ENCODE measurements at regions not wholly inside any gene's neighbourhood (a gene's known extent, or its start where the extent isn't known, plus 50 kb on each side); places are given as distances from the start of the nearest gene placed in this dataset.

- Histone ChIP-seq H4K8ac (replicated peaks; ENCODE audit: insufficient read length, low read depth, low read length) (no peak overlapping the region), H3K27me3 (ENCODE audit: insufficient read depth, low read length) (no peaks in the 10 kb centered on the region), H2AFZ (ENCODE audit: low read length) (no peak overlapping the region), H3K4me2 (ENCODE audit: insufficient read depth, insufficient read length, low read length) (no peak overlapping the region), H3K18ac (ENCODE audit: insufficient read length, low read depth, low read length) (no peak overlapping the region), H3K9ac (ENCODE audit: extremely low read depth, insufficient read length, low read length) (no peak overlapping the region), H3K79me1 (ENCODE audit: insufficient read depth, low read depth, low read length, poor library complexity, severe bottlenecking) (no peaks in the 10 kb centered on the region), H3K14ac (ENCODE audit: insufficient read depth, low read length) (no peak overlapping the region), H3K23me2 (ENCODE audit: insufficient read length, low read depth, low read length, poor library complexity, severe bottlenecking) (no peaks in the 10 kb centered on the region), H4K20me1 (ENCODE audit: control insufficient read depth, insufficient read depth, insufficient read length) (no peaks in the 10 kb centered on the region), H2AK5ac (ENCODE audit: insufficient read length, low read length) (no peak overlapping the region), H2BK20ac (ENCODE audit: low read depth, low read length, poor library complexity, severe bottlenecking) (no peak overlapping the region), H3T11ph (ENCODE audit: low read length) (no peak overlapping the region), H3K9me3 (ENCODE audit: control insufficient read depth, low read depth, low read length) (no peaks in the 10 kb centered on the region), H3K56ac (ENCODE audit: insufficient read length, low read depth, low read length) (no peak overlapping the region), H4K91ac (ENCODE audit: insufficient read length, low read depth, low read length) (no peak overlapping the region), H2BK120ac (ENCODE audit: low read depth, low read length, poor library complexity, severe bottlenecking) (no peak overlapping the region), H4K5ac (ENCODE audit: insufficient read length, low read depth, low read length) (no peak overlapping the region), H3K4me1 (ENCODE audit: insufficient read depth, low read length) (no peaks in the 10 kb centered on the region), H2BK12ac (ENCODE audit: insufficient read length, low read depth, low read length) (no peak overlapping the region), H3K79me2 (ENCODE audit: insufficient read depth, low read length) (no peaks in the 10 kb centered on the region), H2BK15ac (ENCODE audit: low read depth, low read length) (no peak overlapping the region), H2BK5ac (ENCODE audit: insufficient read length, low read length) (no peak overlapping the region), H3K23ac (ENCODE audit: insufficient read length, low read depth, low read length) (no peak overlapping the region), H3K4ac (ENCODE audit: low read depth, low read length) (no peak overlapping the region), H3K27ac (ENCODE audit: insufficient read length, low read depth, low read length) (no peak overlapping the region)
- no peak for DNase-seq
- H3K27ac Mint-ChIP-seq: no peak overlapping the region
- TF ChIP-seq CTCF (conservative IDR thresholded peaks at IDR 0.05): no peak
- H3K36me3 Mint-ChIP-seq (ENCODE audit: insufficient read depth in 1 of 3, low read depth in 3 of 3): no peaks in the 10 kb centered on the region
- no peaks in the 10 kb centered on the region; the same call in 1 of the 2 replicates for H3K27me3 Mint-ChIP-seq (ENCODE audit: low read depth)
- no peaks in the 10 kb centered on the region for H3K9me3 Mint-ChIP-seq
- no peak overlapping the region for H3K4me3 Mint-ChIP-seq
- WGBS (ENCODE audit: extremely low coverage, insufficient read length, low lambda C conversion rate): no CpG with 5 or more reads among the region's 1 CpG
- no peaks in the 10 kb centered on the region for H3K4me1 Mint-ChIP-seq
These were observed 451.1 kb downstream of the PPARGC1A start for GRCh38 chr4:23438764-23439163.
